ENCODE measurements at regions not wholly inside any gene's neighbourhood (a gene's known extent, or its start where the extent isn't known, plus 50 kb on each side); places are given as distances from the start of the nearest gene placed in this dataset.

DNA sequence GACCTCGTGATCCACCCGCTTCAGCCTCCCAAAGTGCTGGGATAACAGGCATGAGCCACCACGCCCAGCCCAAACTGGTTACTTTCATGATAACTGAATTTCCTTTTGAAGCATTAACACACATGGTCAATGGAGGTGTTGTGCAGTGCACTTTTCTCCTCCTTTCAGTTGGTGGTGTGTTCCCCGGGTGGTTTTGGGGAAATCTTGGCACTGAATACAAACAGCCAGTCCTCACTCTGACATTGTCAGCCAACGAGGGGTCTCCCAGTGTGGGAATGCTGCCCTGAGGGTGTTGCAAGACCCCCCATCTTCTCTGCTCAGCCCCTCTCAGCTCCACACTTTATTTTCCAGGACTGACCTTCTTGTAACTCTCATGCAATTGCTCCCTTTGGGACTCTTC, 70.5 kb downstream of the SOX9 start:
- TF ChIP-seq, protein P1, sequence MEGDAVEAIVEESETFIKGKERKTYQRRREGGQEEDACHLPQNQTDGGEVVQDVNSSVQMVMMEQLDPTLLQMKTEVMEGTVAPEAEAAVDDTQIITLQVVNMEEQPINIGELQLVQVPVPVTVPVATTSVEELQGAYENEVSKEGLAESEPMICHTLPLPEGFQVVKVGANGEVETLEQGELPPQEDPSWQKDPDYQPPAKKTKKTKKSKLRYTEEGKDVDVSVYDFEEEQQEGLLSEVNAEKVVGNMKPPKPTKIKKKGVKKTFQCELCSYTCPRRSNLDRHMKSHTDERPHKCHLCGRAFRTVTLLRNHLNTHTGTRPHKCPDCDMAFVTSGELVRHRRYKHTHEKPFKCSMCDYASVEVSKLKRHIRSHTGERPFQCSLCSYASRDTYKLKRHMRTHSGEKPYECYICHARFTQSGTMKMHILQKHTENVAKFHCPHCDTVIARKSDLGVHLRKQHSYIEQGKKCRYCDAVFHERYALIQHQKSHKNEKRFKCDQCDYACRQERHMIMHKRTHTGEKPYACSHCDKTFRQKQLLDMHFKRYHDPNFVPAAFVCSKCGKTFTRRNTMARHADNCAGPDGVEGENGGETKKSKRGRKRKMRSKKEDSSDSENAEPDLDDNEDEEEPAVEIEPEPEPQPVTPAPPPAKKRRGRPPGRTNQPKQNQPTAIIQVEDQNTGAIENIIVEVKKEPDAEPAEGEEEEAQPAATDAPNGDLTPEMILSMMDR (conservative IDR thresholded peaks at IDR 0.05; ENCODE audit: low read depth, low read length), result no peak
- no peak for TF ChIP-seq EZH2 (IDR thresholded peaks at IDR 0.05; ENCODE audit: borderline replicate concordance, low read depth, low read length, poor library complexity, severe bottlenecking)

All from A673 (cell line).